Endothelial cell of umbilical vein (primary cell): ENCODE measurements at regions not wholly inside any gene's neighbourhood (a gene's known extent, or its start where the extent isn't known, plus 50 kb on each side); places are given as distances from the start of the nearest gene placed in this dataset.

Experiments used
- EZH2 ChIP-seq: IDR thresholded peaks from 2 replicates; pipeline ENCODE4 v1.6.1; 2012; ENCODE audit warnings: borderline replicate concordance, low read depth, mild to moderate bottlenecking, moderate library complexity, low read length, inconsistent platforms; ENCODE audit not compliant: severe bottlenecking
- MAX ChIP-seq: IDR thresholded peaks from 2 replicates; pipeline ENCODE4 v1.6.1; 2011; ENCODE audit not compliant: insufficient read depth, insufficient read length
- POLR2A ChIP-seq: IDR thresholded peaks from 2 replicates; pipeline ENCODE4 v1.6.1; 2012; ENCODE audit warnings: low read depth, mild to moderate bottlenecking, control low read depth, low read length

DNA sequence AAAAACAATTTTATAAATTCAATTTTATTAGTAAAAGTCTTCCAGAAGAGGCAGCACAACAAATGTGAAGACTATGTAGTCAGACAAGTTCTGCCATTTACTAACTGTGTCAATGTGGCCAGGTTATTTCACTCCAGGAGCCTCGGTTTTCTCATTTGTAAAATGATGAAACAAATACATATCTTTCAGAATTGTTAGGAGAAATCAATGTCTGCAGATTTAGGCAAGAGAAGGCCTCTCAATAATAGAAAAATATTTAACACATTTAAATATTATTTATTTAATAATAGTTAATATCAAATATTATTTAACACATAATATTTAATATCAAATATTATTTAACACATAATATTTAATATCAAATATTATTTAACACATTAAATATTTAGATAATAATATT, 75.6 kb upstream of the PTGFR start:
- no peak for TF ChIP-seq EZH2
- TF ChIP-seq POLR2A: no peak
- no peak for TF ChIP-seq MAX
